Middle frontal gyrus (tissue), 1 donor: ENCODE measurements at regions not wholly inside any gene's neighbourhood (a gene's known extent, or its start where the extent isn't known, plus 50 kb on each side); places are given as distances from the start of the nearest gene placed in this dataset.

ENCODE experiments used
- DNase-seq: peaks from one replicate; pipeline ENCODE4 v3.0.0-alpha.2; 2015; ENCODE audit warnings: low spot score; ENCODE audit errors: extremely low spot score

DNA sequence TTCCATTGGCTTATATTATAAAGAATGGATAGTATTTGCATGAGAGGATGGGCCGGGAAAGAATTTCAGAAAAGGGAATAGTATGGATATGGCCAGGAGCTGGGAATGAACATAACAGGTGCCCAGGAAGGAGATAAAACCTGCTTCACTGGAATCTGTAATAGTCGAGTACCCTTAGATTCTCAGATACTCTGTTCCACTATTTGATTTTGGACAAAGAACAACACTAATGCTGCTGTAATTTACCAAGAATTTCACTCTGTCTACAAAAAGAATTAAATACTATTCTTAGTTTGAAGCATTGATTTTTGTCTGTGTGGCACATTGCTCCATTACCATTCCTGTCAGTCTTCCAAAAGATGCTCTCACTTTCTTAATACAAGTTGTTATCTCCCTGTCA is 718.2 kb upstream of the LRRN3 start:
- DNase-seq = no peak

DNA sequence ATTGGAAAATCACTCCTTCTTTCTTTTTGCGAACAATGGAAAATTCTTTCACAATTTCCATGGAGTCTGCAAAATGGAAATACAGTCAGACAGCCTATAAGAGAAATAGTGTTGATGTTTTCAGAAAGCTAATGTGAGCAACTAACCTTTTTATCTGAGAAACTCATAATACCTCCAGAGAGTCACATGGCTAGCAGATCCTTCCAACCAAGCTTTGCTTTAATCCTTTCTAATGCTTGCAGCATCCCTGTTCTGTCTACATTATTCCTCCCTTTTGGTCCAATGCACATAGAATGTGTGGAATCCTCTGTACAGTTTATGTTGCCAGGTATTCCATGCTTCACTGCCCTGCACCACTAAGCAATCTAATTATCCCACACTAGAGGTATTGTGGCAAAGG is 717.5 kb upstream of the LRRN3 start:
- no peak for DNase-seq

- DNase-seq = no peak
Observed at GRCh38 chr7:110373859-110374258, 717.1 kb upstream of the LRRN3 start.

DNA sequence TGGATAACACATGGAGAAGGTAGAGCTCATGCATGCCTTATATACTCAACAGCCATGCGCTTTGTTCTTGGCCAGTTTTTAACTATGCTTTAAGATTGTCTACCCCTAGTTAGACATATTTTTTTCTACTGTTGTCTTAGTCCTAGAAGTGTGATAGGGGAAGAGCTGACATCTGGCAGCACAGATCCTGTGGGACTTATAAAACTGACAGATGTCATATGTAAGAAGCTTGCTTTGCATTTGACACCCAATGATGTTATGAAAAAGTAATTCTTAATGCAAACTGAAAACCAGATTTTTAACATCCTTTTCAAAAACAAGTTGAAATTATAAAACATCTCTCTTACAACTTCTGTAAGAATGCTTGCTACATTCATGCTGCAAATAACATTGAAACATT is 715.9 kb upstream of the LRRN3 start:
- no peak for DNase-seq

DNA sequence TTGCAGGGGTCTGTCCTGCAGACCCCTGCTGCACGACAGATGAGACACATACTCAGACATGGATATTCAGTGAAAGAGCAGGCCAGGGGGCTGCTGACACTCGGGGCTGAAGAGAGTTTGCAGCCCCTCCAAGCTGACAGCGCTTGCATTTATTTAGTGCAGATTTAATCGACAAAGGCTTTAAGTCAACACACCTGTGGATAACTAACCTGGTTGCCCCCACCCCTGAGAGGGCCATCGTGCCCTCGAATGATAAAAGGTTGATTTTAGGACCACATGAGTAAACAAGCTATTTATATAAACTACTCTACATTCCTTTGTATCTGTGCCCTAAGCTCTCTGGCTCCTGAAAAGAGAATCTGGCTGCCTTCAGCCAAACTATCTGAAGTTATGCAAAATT is 708.2 kb upstream of the LRRN3 start:
- DNase-seq = no peak

DNA sequence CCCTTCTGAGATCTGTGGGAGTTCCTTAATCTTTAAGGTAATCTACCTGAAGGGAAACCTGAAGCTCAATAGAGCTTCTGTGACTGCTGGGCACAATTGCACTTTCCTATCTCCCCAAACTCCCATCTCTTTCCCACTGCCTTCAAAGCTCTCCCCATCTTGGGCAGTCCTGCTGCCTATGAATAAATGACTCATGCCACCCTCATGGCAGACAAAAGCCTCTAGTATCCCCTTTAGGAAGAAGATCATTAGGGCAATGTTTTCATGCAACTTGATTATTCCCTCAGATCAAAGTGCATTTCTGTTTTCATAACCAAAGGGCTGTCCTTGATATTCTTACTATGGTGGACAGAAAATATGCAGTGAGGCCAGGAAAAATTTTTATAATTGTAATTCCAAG is 704.9 kb upstream of the LRRN3 start:
- no peak for DNase-seq

- no peak for DNase-seq
Observed at GRCh38 chr7:110386913-110387312, 704.0 kb upstream of the LRRN3 start.

DNA sequence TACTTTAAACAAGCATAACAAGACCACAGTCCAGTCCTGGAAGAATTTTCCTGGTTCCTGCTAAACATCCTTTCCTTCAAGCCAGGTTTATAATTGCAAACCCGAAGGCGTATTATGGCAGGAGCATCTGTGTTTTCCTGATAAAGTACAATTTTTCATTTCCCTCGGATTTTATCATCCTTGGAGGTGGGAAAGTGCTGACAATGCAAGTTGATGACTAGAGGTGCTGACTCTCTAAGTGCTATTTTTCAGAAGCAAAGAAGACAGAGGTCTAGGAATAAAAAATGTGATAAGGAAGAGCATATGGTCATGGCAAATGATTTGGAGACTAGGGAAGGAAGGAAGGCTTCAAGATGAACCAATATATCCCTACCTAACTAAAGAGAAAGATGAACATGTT is 703.2 kb upstream of the LRRN3 start:
- DNase-seq = no peak

GRCh38 chr7:110388457-110388856 is 702.5 kb upstream of the LRRN3 start:
- DNase-seq = no peak

DNA sequence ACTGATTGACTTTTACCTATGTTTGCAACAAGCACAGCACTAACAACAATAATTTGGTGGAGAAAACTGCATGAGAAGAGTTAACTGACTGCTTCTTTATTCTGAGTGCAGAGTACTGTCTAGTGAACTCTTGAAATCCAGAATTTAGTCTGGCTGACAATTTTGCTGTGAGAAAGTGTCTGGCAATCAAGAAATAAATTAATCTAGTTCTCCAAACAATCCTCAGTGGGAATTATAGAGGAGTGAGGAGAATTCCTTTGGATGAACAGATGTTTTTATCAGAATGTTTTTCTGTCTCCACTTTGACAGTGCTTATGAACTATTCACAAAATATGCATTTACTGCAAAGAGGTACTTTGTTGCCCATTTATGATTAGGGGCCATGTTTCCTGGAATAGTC is 694.9 kb upstream of the LRRN3 start:
- DNase-seq = no peak

DNA sequence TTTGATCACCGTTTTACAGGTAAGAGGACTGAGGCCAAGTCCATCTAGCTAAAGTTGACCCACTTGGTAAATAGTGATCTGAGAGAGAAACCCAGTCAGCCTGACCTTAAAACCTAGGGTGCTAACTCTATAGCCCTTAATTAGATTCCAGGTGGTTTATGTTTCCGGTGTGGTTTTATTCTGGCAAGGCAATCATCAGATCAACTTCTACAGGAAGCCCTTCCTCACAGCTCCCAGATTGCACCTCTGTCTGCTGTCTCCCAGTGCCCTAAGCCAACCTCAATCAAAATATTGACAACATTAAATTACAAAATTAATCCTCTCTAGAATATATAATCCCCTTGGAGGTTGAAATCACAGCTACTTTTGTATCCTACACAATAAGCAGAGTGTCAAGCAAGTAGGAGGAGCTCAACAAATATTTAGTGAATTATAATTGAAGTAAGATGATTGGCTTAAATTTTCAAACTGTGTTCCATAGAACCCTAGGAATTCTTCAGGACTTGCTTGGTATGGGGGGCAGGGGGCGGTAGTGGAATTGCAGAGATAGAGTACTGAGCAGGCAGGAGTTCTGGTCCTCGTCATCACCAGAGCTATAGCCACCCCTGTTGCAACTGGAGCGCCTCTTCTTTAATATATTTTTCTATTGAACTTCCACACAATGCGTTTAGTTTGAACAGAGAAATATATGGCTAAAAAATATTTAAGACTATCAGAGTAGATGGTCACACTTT is 692.8 kb upstream of the LRRN3 start:
- DNase-seq = no peak

- no peak for DNase-seq
Observed at GRCh38 chr7:110399421-110399820, 691.5 kb upstream of the LRRN3 start.

DNA sequence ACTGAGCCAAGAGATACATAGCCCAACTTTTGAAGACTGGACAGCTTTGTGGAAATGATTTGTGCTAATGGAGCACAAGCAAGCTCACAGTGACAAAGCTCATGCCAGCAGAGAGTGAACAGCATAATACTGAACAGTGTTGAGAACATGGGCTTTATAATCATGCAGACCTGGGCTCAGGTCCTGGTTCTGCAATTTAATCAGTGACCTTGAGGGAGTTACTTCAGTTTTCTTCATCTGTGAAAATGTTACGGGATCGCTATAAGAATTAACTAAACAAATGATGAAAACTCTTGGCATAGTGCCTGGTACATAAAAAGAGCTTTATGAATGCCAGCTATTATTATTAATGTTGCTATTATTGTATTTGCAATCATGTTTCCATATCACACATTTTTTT is 690.5 kb upstream of the LRRN3 start:
- no peak for DNase-seq

- DNase-seq = no peak
Observed at GRCh38 chr7:110407242-110407641, 683.7 kb upstream of the LRRN3 start.

GRCh38 chr7:110407706-110408105 is 683.2 kb upstream of the LRRN3 start:
- DNase-seq = no peak

DNA sequence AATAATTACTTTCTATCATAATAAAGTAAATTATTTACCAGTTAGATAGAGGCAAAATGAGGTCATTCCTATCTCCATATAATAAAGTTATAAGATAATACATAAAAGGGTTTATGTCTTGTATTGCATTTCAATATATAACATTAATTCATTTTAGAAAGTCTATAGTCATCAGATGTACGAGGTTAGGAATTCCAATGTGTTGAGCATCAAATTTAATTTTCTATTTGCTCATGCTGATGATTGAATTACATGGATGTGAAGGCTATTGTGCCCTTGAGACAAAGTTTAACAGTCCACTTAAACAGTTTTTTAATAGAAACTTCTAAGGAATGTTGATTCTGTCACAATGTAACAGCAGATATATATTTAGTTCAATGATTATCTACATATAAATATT is 678.3 kb upstream of the LRRN3 start:
- DNase-seq = no peak

DNA sequence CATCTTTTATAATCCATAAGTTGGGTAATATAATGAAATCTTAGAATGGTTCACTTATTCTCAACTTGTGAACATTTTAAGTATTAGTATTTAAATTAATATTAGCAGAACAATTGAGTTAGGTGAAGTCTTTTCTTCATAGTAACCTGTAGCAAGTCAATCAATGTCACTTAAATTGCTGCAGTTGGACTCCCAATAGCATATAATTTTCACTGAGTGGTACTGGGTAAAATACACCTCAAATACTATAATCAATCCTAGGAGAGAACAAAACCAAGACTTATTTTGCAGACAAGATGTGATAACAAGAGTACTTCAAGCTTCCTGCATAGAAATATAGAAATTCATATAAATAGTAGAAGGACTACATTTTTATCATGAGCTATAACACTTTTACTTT is 677.9 kb upstream of the LRRN3 start:
- DNase-seq = no peak

GRCh38 chr7:110417611-110418010 is 673.3 kb upstream of the LRRN3 start:
- DNase-seq = no peak

- DNase-seq = no peak
Observed at GRCh38 chr7:110418659-110419280, 672.2 kb upstream of the LRRN3 start.

- DNase-seq = no peak
Observed at GRCh38 chr7:110420788-110421187, 670.1 kb upstream of the LRRN3 start.

- no peak for DNase-seq
Observed at GRCh38 chr7:110421490-110422241, 669.3 kb upstream of the LRRN3 start.

- DNase-seq = no peak
Observed at GRCh38 chr7:110432061-110432553, 658.8 kb upstream of the LRRN3 start.
